ENCODE measurements at regions not wholly inside any gene's neighbourhood (a gene's known extent, or its start where the extent isn't known, plus 50 kb on each side); places are given as distances from the start of the nearest gene placed in this dataset.

DNA sequence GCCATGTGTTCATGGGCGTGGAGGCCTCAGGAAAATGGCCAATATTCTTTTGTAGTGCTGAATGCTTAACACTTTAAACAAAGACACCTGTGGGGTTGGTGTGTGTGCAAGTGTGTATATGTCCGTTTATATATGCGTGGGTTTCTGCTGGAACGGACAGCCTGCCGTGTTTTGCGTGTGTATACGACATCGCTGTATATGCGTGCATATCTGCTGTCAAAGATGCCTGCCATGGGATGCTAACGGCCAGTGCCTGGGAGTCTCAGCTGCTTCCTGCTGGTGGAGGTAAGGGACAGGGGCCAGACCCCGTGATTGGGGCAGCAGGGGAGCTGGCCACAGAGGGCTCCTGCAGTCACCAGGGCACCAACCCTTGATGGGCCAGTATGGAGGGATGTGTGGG is 216.3 kb upstream of the SHH start:
- DNase-seq (ENCODE audit: low read depth, low spot score): no peak
- in situ Hi-C loops (cut with HindIII; ENCODE audit: low pct_unique_long_range_greater_than_20kb, low sequenced_read_pairs): no loop called here

DNA sequence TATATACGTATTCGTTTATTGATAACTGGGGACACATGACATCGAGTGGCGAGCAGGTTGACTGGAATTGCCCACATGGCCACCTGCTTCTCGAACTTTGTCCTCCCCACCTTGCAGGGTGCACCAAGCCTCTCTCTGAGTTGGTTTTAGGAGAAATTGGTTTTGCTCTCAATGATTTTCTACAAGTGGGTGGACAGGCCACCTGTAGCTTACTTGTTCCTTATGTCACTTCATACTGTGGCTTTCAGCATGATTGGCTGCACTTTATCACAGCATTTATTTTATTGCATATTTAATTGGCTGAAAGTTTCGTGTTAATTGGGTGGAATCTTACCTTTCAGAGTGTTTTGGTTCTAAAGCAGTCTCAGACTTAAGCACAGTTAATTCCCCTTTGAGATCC is 215.6 kb upstream of the SHH start:
- in situ Hi-C loops (cut with HindIII; ENCODE audit: low pct_unique_long_range_greater_than_20kb, low sequenced_read_pairs): no loop called here
- no peak for DNase-seq (ENCODE audit: low read depth, low spot score)

DNA sequence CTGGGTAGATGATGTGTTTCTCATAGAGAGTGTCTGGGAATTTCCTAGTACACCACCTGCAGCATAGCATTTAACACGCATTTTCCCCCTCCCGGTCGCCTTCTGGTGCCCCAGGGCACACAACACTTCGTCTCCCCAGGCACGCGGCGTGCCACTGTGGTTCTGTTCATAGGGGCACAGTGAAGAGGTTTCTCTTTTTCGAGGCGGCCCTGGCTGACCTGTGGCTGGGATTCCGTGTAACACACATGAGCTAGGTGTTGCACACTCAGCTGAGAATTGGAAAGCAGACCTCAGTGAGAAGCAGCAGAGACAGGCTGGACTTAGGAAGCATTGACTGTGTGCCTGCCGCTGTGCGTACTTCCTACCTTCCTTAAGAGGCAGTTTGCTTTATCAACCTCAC is 214.3 kb upstream of the SHH start:
- in situ Hi-C loops (cut with HindIII; ENCODE audit: low pct_unique_long_range_greater_than_20kb, low sequenced_read_pairs): no loop called here

DNA sequence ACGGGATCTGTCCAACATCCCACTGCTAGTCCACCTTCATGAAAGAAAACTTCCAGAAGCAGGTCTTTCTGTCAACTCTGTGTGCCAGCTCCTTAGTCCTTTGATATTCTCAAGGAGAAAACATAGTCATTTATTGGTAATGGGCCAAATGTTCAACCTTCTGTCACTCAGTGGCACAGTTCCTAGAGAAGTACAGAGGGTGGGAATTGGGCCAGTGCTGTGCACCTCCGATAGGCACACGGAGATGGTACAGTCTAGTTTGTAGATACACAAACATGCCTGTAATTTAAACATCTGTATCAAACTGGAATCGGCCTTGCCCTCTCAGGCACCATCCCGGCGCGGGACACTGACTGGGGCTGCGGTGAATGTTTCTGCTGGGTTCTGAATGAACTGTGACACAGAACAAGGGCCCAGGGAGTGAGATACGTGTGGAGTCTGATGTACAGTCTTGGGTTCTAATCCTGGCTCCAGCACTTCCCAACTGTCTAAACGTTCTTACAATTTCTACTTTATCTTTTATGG is 213.9 kb upstream of the SHH start:
- in situ Hi-C loops (cut with HindIII; ENCODE audit: low pct_unique_long_range_greater_than_20kb, low sequenced_read_pairs): no loop called here
- DNase-seq (ENCODE audit: low read depth, low spot score): no peak

More for the DNA sequence above, 214.3 kb upstream of the SHH start:
- DNase-seq (ENCODE audit: low read depth, low spot score): no peak

DNA sequence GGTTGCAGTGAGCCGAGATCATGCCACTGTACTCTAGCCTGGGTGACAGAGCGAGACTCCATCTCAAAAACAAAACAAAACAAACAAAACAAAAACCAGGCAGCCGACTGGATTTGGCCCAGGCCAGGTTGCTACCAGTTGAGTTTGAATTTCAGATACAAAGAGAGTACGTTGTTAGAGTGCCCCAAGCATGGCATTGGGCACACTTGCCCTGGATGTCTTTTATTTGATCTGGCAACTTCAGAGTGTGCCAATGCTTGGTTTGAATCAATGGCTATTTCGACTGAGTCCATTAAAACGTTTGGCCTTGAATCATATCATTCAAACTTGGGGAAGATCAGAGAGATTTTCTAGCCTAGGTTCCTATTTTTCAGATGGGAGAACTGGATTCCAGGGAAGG is 213.4 kb upstream of the SHH start:
- in situ Hi-C loops (cut with HindIII; ENCODE audit: low pct_unique_long_range_greater_than_20kb, low sequenced_read_pairs): no loop called here
- no peak for DNase-seq (ENCODE audit: low read depth, low spot score)

DNA sequence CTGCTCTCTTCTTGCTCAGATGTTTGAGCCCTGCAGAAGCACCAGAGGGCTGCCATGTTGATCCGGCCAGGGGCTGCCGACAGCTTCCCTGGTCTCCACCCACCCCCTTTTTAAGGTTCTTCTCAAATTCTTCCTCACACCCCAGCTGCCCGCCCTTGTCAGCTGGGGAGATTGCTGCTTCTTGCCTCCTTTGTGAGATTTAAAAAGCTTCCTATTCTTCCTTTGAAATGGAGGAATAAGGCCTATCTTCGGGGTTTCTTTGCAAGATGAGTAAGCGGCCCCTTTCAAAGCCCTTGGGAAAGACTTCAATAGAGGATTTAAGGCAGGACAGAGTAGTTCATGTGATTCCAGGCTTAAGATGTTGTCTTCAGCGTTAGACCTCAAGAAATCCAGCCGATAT is 211.9 kb upstream of the SHH start:
- in situ Hi-C loops (cut with HindIII; ENCODE audit: low pct_unique_long_range_greater_than_20kb, low sequenced_read_pairs): no loop called here
- no peak for DNase-seq (ENCODE audit: low read depth, low spot score)

DNA sequence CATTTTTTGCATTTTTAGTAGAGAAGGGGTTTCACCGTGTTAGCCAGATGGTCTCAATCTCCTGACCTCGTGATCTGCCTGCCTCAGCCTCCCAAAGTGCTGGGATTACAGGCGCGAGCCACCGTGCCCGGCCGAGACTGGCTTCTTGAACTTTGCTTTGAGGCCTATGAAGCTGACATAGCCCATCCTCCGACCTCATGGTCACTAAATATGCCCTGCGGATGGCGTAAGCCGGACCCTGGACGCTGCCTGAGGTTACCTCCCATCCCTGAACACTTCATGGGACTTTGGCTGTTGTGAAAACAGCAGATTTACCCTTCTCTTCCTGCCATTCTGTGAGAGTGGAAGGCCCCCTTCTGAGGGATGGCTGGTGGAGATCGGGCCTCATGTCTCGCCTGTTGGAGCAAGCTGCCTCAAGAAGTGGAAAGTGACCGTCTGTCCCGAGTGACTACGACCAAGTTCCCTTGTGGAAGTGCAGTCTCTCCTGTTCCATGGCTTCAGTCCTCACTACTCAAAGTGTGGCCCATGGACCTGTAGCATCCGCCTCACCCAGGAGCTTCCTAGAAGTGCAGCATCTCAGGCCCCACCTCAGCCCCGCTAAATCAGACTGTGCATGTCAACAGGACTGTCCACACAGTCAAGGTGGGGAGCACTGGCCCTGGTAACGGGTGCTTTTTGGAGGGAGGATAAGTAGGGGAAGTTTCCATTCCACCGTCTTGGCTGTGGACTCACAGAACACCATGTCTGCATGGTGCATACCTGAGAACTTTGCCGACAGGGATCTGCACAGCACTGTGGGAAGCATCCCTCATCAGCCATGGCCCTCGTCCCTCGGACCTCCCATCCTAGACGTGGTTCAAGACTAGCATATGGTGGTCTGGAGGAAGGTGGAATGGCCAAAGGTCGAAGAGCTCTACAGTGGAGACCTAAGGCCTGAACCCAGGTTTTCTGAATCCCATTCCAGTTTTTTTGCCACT is 210.5 kb upstream of the SHH start:
- DNase-seq (ENCODE audit: low read depth, low spot score): no peak
- in situ Hi-C loops (cut with HindIII; ENCODE audit: low pct_unique_long_range_greater_than_20kb, low sequenced_read_pairs): no loop called here

DNA sequence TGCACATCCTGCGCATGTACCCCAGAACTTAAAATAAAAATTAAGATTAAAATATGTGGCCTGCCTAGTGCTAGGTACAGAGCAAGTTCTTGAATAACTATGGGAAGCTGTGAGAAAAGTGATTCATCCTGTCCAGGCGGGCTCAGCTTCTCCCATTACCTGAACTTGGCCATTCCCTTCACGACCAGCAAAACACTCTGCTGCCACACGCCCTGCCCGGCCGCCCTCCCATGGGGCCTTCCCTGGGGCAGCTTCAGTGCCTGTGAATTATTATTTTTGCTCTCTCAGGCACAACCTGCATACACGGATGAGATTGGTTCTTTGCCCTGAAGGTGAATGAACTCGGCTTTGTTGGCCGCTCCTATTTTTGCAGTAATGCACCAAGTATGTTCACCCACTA is 209.2 kb upstream of the SHH start:
- in situ Hi-C loops (cut with HindIII; ENCODE audit: low pct_unique_long_range_greater_than_20kb, low sequenced_read_pairs): no loop called here

DNA sequence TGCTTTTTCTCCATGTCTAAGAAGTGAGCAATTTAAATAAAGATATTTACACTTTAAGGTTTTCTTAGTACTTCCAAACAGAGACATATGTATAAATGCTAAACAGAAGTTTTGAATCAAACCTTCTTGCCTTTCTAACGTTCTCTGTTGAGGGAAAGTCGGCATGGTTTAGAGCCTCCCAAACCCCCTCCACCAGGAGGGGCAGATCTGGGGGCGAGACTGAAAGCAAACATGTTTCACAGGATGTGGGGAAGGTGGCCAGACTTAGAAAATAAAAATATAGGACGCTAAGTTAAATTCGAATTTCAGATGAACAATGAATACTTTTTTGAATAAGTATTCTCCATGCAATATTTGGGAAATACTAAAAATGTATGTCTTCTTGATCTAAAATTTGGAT is 208.3 kb upstream of the SHH start:
- no peak for DNase-seq (ENCODE audit: low read depth, low spot score)
- in situ Hi-C loops (cut with HindIII; ENCODE audit: low pct_unique_long_range_greater_than_20kb, low sequenced_read_pairs): no loop called here

More for the DNA sequence above, 209.2 kb upstream of the SHH start:
- no peak for DNase-seq (ENCODE audit: low read depth, low spot score)

DNA sequence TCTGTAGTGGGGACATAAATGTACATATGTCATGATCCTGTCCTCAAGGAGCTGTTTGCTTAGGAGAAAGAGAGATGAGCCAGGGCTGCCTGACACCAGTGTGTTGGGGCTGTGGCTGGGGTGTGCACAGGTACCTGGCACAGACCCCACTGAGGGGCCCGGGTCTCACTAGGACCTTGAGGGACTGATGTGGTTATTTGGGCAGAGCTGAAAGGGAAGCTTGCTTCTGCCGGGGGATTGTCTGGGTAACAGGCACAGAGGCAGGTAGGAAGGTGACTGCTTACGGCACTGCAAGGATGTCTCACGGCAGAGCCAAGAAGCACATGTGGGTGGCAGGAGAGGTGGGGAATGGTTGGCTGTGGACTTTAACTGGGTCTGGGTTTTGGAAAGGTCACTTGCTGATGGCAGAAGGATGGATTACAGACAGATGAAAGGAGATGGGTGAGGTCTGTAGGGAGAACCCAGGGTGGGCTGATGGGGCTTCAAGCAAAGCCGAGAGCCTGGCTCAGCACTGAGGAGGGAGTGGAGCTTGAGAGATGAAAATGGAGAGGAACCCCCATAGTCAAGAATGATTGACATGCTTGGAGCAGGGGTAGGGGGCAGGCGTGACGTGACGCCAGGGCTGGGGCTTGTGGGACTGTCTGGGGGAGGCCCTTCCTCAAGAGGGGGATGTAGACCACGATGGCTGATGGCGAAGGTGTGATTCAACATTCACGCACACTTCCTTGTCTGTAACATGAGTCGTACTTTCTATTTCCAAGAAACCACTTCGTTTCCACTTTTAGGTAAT is 207.7 kb upstream of the SHH start:
- in situ Hi-C loops (cut with HindIII; ENCODE audit: low pct_unique_long_range_greater_than_20kb, low sequenced_read_pairs): no loop called here
- DNase-seq (ENCODE audit: low read depth, low spot score): no peak

DNA sequence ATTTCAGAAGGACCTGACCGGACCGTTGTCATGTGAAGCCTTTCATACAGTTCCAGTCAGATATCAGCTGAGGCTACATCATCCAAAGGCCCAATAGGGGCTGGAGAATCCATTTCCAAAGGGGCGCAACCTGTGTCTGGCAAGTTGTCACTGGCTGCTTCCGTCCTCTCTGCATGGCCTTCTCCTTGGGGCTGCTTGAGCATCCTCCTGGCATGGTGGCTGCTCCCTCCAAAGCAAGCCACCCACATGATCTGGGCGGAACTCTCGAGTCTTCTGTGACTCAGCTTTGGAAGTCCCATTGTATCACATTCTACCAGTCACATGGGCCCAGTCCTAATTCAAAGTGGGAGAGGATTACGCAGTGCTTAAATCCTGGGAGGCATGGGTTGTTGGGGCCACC is 207.0 kb upstream of the SHH start:
- no peak for DNase-seq (ENCODE audit: low read depth, low spot score)
- in situ Hi-C loops (cut with HindIII; ENCODE audit: low pct_unique_long_range_greater_than_20kb, low sequenced_read_pairs): no loop called here

DNA sequence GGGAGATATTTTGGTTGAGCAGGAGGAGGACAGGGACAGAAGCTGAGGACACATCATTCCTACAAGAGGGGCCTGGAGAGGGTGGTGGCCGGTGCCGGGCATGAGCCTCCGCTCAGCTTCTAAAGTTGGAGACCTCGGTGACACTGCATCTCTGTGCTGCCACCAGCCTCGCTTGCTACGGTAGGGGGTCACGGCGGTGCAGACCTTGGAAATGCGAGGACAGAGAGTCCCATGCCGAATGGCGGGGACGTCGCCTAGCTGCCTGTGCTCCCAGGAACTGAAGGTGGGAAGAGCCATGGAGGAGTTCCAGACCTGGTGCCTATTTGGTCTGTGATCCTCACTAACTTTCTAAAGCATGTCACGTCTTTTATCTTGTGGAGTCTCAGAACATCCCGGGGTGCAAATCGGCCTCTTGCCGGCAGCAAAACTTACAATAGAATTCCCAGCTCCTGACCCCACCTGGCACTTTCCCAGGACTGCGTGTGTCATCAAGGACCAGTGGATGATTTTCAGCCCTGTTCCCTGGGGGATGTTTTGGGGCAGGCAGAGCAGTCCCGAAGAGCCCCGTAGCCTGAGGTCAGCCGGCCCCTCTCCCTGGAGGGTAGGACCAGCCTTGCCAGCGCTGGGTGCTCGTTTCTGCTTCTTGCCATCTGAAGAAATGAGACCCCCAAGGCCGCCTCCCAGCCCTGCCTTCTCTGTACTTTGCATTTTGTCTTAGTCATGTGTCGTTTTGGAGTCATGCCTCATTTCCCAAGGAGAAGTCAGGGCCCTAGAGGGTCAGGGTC is 205.8 kb upstream of the SHH start:
- no peak for DNase-seq (ENCODE audit: low read depth, low spot score)
- in situ Hi-C loops (cut with HindIII; ENCODE audit: low pct_unique_long_range_greater_than_20kb, low sequenced_read_pairs): no loop called here

DNA sequence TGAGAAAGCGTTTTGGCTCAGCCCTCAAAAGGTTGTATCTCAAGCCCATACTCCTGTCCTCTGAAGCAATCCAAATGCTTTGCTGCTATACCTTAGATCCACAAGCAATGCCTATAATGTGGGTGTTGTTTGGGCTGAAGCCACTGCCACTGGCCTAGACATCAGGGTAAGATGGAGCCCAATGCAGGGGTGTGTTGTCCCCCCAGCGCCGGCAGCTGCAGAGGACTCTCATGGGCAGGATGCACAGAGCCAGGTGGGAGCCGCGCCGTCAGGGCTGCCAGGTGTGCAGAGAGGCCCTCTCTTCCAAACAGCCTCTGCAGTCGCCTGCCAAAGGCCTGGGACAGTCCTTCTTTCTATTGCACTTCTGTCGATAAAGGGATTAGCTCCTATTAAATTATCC is 205.2 kb upstream of the SHH start:
- no peak for DNase-seq (ENCODE audit: low read depth, low spot score)
- in situ Hi-C loops (cut with HindIII; ENCODE audit: low pct_unique_long_range_greater_than_20kb, low sequenced_read_pairs): no loop called here

DNA sequence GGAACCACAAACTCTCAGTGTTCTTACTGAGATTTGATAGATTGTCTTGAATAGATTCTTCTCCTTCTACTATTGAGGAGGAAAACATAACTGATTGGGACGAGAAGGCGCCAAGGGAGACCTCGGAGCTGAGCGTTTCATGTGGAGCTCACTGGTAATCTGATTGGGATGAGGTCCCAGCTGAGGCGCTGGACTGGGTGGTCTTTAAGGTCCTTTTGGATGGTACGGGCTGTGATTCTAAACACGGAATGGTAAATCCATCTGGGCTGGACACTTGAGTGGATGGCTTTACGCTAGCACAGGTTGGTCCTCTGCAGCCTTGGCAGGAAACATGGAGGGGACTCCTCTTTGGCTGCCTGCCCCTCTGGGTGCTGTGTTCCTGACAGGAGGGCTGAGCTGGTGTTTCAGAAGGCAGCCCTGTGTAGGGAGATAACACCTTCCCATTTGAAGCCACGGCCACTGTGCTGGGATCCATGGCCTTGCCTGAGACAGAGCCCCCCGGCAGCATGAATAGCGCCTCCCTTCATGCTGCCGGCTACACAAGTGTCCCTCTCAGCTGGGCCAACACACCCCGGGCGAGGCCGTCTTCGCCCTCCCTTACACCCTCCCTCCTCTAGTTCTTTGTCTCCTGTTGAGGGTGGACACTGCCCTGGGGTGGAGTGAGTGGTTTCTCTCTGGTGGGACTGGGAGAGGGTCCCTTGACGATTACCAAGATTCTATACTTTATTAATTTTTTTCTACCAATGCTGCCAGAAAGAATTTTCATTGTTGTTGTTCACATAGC is 203.2 kb upstream of the SHH start:
- DNase-seq (ENCODE audit: low read depth, low spot score): no peak
- in situ Hi-C loops (cut with HindIII; ENCODE audit: low pct_unique_long_range_greater_than_20kb, low sequenced_read_pairs): no loop called here

DNA sequence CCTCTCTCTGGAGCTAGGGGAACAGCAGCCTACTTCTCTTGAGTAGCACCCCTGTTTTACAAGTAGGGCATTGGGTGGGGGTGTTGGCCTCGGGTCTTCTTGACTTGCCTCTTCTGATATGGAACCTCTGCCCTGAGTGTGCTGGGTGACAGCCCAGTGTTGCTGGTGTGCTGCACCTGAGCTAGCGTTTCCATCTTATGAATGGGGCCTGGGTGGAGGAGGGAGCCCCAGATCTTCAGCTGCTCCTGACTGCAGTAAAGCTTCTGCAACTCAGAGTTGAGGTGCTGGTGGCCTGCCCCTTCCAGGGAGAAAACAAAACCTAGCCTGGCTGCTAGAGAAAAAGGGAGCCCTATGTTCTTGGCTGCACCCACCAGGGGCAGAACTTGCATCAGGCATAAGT is 202.5 kb upstream of the SHH start:
- no peak for DNase-seq (ENCODE audit: low read depth, low spot score)
- in situ Hi-C loops (cut with HindIII; ENCODE audit: low pct_unique_long_range_greater_than_20kb, low sequenced_read_pairs): no loop called here

DNA sequence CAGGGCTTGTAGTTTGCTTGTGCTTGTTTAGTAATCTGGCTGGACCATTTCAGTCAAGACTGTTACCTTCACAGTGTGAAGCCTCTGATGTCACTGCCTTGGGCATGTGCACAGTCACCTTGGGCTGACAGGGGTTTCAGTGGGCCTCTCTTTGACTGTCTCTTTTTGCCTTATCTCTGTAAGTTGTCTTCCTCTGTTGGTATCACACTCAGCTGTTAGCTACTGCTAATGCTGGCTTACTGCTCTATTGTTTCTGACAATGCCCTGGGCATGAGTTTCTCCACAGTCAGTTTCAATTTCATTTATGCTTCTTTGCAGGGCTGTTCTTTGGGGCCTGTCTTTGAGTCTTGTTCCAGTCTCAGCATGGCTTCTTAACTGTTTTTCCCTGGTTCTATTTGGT is 201.9 kb upstream of the SHH start:
- in situ Hi-C loops (cut with HindIII; ENCODE audit: low pct_unique_long_range_greater_than_20kb, low sequenced_read_pairs): no loop called here
- DNase-seq (ENCODE audit: low read depth, low spot score): no peak

DNA sequence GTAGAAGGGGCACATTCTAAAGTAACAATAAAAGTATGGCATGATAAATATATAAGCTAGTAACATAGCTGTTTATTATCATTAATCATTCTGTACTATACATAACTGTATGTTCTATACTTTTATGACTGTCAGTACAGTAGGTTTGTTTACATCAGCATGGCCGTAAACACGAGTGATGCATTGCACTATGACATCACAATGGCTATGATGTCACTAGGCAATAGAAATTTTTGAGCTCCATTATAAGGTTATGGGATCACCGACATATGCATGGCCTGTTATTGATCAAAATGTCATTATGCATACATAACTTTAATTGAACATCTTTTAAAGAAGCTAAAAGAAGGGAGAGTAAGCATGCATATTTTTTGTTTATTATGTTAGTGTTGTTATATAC is 200.1 kb upstream of the SHH start:
- in situ Hi-C loops (cut with HindIII; ENCODE audit: low pct_unique_long_range_greater_than_20kb, low sequenced_read_pairs): no loop called here
- no peak for DNase-seq (ENCODE audit: low read depth, low spot score)
